Testis (tissue), 2 donors: ENCODE measurements at regions not wholly inside any gene's neighbourhood (a gene's known extent, or its start where the extent isn't known, plus 50 kb on each side); places are given as distances from the start of the nearest gene placed in this dataset.

ENCODE experiments used
- POLR2A ChIP-seq: fragments of 450-650 bp; IDR thresholded peaks from one replicate; pipeline ENCODE4 v1.6.1; 2017; ENCODE audit warnings: antibody characterized with exemption, mild to moderate bottlenecking, moderate library complexity
- TF ChIP-seq, protein P1 (sequence below), 3 experiments: fragments of 450-650 bp in 2 of 3; fragments of 200-600 bp in 1 of 3; sonication (generic) in 1 of 3; IDR thresholded peaks; one replicate each; pipeline ENCODE4 v1.5.1; 2016 to 2019; ENCODE audit warnings: antibody characterized with exemption in 3 of 3, mild to moderate bottlenecking in 2 of 3, moderate library complexity in 1 of 3

DNA sequence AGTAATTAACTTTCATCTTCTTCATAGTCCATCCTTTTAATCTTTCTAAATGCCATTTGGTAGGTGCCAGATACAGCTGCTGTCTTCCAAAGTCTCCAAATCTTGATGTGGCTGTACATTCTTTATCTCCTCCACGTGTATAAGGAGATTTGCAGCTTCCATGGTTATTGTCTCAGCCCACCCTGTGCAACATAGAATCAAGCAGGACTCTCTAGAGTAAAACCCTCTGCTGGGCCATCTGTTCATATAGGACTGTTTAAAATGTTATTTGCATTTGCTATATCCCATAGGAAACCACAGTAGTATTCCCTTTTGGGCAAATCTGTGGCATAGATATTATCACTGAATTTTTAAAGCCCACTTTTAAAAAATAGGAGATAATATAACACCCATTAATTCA, 527.2 kb upstream of the EPHA5 start:
- TF ChIP-seq, protein P1, sequence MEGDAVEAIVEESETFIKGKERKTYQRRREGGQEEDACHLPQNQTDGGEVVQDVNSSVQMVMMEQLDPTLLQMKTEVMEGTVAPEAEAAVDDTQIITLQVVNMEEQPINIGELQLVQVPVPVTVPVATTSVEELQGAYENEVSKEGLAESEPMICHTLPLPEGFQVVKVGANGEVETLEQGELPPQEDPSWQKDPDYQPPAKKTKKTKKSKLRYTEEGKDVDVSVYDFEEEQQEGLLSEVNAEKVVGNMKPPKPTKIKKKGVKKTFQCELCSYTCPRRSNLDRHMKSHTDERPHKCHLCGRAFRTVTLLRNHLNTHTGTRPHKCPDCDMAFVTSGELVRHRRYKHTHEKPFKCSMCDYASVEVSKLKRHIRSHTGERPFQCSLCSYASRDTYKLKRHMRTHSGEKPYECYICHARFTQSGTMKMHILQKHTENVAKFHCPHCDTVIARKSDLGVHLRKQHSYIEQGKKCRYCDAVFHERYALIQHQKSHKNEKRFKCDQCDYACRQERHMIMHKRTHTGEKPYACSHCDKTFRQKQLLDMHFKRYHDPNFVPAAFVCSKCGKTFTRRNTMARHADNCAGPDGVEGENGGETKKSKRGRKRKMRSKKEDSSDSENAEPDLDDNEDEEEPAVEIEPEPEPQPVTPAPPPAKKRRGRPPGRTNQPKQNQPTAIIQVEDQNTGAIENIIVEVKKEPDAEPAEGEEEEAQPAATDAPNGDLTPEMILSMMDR (IDR thresholded peaks at IDR 0.05), result no peak
- no peak for TF ChIP-seq POLR2A
